HG03432 (cell line): ENCODE measurements at regions not wholly inside any gene's neighbourhood (a gene's known extent, or its start where the extent isn't known, plus 50 kb on each side); places are given as distances from the start of the nearest gene placed in this dataset.

Experiments
- ATAC-seq: cut with Tn5 transposase; IDR thresholded peaks from one replicate; pipeline ENCODE4 v1.9.1; 2021; ENCODE audit warnings: mild to moderate bottlenecking, moderate library complexity; ENCODE audit not compliant: unreplicated experiment

- ATAC-seq: no peak
Measured at GRCh38 chr10:120641695-120642094, 184.7 kb downstream of the PLPP4 start.

- ATAC-seq: no peak
Measured at GRCh38 chr10:120643351-120643750, 186.3 kb downstream of the PLPP4 start.

- ATAC-seq: no peak
Measured at GRCh38 chr10:120644556-120645410, 187.8 kb downstream of the PLPP4 start.

- ATAC-seq: no peak
Measured at GRCh38 chr10:120646159-120646732, 189.2 kb downstream of the PLPP4 start.

GRCh38 chr10:120646738-120647456 is 189.9 kb downstream of the PLPP4 start:
- no peak for ATAC-seq

GRCh38 chr10:120650705-120651399 is 193.8 kb downstream of the PLPP4 start:
- ATAC-seq: no peak

GRCh38 chr10:120656107-120656506 is 195.1 kb upstream of the WDR11 start:
- no peak for ATAC-seq

- ATAC-seq: no peak
Measured at GRCh38 chr10:120657371-120657770, 193.8 kb upstream of the WDR11 start.

GRCh38 chr10:120658943-120659885 is 191.9 kb upstream of the WDR11 start:
- no peak for ATAC-seq

GRCh38 chr10:120666308-120666707 is 184.9 kb upstream of the WDR11 start:
- ATAC-seq: no peak

GRCh38 chr10:120667276-120667675 is 183.9 kb upstream of the WDR11 start:
- no peak for ATAC-seq

GRCh38 chr10:120671491-120671890 is 179.7 kb upstream of the WDR11 start:
- no peak for ATAC-seq

GRCh38 chr10:120683454-120683853 is 167.7 kb upstream of the WDR11 start:
- ATAC-seq: no peak

- no peak for ATAC-seq
Measured at GRCh38 chr10:120684226-120684625, 166.9 kb upstream of the WDR11 start.

GRCh38 chr10:120685136-120685535 is 166.0 kb upstream of the WDR11 start:
- no peak for ATAC-seq

GRCh38 chr10:120688928-120689327 is 162.2 kb upstream of the WDR11 start:
- no peak for ATAC-seq

GRCh38 chr10:120689777-120690529 is 161.2 kb upstream of the WDR11 start:
- ATAC-seq: no peak

- ATAC-seq: no peak
Measured at GRCh38 chr10:120691625-120692024, 159.5 kb upstream of the WDR11 start.

- no peak for ATAC-seq
Measured at GRCh38 chr10:120700426-120700825, 150.7 kb upstream of the WDR11 start.
